ENCODE measurements at regions not wholly inside any gene's neighbourhood (a gene's known extent, or its start where the extent isn't known, plus 50 kb on each side); places are given as distances from the start of the nearest gene placed in this dataset.

DNA sequence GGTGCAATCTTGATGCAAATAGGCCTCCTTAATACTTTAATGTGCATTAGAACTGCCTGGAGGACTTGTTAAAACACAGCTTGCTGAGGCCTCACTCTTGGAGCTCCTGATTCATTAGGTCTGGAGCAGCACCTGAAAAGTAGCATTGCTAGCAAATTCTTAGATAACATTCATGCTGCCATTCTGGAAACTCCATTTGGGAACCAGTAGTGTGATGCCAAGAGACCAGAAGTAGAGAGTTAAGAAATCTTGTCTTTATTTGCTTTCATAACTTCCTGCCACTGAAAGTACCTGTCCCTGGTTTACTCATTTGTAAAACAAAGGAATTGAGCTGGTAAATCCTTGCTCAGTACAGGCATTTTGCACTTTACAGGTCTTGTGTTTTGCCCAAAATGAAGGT, 72.0 kb downstream of the RAP2B start:
- TF ChIP-seq EZH2phosphoT487 (IDR thresholded peaks at IDR 0.05; ENCODE audit: low read depth), result no peak
- TF ChIP-seq, protein P1, sequence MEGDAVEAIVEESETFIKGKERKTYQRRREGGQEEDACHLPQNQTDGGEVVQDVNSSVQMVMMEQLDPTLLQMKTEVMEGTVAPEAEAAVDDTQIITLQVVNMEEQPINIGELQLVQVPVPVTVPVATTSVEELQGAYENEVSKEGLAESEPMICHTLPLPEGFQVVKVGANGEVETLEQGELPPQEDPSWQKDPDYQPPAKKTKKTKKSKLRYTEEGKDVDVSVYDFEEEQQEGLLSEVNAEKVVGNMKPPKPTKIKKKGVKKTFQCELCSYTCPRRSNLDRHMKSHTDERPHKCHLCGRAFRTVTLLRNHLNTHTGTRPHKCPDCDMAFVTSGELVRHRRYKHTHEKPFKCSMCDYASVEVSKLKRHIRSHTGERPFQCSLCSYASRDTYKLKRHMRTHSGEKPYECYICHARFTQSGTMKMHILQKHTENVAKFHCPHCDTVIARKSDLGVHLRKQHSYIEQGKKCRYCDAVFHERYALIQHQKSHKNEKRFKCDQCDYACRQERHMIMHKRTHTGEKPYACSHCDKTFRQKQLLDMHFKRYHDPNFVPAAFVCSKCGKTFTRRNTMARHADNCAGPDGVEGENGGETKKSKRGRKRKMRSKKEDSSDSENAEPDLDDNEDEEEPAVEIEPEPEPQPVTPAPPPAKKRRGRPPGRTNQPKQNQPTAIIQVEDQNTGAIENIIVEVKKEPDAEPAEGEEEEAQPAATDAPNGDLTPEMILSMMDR (IDR thresholded peaks at IDR 0.05; ENCODE audit: low read depth, low read length), result no peak
